ENCODE measurements at regions not wholly inside any gene's neighbourhood (a gene's known extent, or its start where the extent isn't known, plus 50 kb on each side); places are given as distances from the start of the nearest gene placed in this dataset.
"Not testable (repeated sequence)": the region's sequence is repeated elsewhere in the genome, so short reads cannot be mapped to it uniquely, and the experiment has no call there.

DNA sequence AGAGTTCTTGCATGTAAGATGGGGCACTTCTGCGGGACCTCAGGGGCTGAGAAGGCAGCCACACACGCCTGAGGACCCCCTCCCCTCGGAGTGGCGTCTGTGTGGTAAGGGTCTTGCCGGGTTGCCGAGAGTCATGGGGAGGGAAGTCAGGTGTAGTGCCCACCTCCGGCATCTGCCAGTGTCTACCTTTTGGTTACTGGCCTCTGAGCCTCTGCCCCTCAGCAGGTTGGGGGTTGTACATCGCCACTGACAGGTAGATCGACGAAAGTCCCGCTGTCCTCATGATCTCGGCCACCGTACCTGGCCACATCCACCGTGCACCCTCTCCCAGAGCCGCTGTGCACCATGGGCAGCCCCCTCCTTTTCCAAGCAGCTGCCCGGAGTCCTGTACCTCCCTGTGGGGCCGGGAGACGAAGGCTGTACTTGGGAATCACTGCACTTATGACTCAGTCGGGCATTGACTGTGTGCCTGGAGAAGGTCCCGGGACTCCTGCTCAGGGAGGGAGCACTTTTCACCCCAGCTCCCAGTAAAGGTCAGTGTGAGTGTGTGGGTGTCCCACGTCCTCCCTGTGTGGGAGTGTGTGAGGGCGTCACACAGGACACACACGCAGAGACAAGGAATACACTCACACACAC, 332.4 kb upstream of the MYT1L start:
- DNase-seq (ENCODE audit: low read depth in 2 of 2): no peak

DNA sequence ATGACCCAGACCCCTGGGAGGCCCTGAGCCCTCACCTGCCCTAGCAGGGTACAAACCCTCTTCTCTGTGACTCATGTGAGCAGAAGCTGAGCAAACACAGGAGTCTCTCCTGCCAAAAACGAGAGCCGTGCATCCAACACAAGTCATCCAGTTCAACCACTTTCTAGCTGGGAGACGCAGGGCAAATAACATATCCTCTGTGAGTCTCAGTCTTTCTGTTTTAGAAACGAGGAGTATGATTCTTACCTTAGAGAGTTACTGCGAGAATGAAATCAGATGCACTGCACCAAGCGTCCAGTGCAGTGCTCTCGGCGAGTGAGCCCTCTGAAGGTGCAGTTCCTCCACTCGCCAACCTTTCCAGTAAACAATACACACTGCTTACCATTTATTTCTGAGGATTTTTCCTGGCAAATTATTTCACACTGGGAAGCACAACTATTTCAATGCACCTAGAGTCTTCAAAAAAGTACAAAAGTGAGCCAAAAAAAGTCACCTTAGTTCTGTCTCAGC, 331.8 kb upstream of the MYT1L start:
- DNase-seq (ENCODE audit: low read depth in 2 of 2): no peak

DNA sequence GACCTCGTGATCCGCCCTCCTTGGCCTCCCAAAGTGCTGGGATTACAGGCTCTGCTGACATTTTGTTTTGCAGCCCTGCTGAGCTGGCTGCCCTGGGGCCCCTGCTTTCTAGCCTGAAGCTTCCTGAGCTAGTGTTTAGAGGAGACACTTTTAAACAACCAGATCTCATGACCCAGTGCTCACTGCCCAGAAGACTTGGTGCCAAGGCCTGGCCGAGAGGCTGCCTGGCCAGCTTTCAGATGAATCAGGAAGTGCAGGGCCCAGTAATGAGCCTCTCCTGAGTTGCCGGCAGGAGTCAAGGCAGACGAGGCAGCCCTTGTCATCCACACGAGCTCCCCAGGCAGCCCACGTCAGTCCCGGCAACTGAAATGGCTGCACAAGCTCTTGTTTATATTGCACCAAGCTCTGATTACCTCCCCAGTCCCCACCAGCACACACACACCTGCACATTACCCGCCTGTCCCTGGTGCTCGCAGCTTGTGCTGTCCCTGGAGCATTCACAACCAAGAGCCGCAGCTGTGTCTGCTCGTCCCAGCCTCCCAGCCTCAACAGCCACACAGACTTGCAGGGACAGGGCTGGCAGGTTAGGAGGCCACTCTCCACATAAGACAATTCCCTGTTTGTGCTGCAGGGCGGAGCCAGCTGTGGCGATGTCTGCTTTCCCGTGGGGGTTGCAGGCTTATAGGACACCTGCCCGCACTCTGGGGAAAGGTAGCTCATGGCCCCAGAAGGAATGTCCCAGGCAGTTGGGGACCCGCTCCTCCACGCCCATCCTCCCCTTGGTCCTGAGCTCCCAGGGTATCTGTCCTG, 331.2 kb upstream of the MYT1L start:
- no peak for DNase-seq (ENCODE audit: low read depth in 2 of 2)

DNA sequence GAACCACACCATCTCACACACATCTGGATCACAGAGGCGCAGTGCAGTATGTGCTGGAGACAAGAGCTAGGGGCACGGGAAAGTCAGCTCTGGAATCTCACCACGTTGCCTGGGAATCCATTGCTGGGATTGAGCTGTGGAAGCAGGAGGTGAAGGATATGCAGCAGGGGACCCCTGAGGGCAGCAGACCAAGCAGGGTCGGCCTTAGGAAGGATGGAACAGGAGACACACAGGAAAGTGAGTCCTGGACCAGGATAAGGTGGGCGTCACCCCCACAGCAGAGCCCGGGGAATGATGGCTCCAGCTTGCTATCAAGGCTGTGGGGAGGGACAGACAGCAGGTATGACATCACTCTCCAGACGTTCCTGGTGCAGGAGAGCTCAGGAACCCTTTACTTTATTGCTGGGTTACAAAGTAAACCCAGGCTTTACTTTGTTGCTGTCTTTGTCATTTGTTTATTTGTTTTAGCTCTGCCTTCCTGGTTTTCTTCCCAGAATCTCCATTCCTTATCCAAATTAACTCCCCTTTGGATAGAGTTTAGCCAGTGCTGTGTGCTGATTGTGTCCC, 329.8 kb upstream of the MYT1L start:
- no peak for DNase-seq (ENCODE audit: low read depth in 2 of 2)

DNA sequence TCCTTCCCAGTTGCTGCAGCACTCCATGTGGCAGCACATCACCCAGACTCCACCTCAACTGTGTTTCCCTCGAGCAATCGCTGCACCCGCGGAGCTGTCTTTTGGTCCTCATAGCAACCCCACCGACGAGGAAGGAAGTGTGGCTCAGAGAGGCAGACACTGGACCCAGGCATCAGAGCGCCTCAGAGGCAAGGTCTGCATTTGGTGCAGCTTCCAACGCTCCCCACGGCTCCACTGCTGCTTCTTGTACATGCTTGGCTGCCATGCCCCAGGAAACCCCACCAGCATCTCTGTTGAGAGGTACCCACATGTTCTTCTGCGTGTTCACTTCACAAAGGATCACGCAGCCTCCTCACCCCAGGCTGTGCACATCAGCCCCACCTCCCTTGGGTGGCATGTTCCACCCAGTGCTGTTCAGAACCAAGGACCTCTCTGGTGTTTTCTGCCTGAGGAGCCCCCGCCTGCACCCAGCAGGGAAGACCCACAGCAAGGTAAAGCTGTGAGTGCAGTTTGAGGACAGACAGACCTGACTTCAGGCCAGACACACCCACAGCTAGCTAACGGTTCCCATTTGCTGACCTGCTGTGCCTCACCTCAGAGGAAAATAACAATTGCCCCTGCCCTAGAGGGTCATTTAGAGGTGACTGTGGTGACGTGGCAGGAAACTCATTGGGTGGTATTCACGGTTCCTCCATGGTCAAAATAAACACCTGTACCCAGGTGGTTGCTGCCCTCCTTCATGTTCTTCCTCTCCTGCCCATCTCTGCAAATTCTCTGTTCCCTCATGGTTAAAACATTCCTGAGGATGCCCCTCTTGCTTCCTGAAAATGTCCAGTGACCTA, 326.3 kb upstream of the MYT1L start:
- no peak for DNase-seq (ENCODE audit: low read depth in 2 of 2)

DNA sequence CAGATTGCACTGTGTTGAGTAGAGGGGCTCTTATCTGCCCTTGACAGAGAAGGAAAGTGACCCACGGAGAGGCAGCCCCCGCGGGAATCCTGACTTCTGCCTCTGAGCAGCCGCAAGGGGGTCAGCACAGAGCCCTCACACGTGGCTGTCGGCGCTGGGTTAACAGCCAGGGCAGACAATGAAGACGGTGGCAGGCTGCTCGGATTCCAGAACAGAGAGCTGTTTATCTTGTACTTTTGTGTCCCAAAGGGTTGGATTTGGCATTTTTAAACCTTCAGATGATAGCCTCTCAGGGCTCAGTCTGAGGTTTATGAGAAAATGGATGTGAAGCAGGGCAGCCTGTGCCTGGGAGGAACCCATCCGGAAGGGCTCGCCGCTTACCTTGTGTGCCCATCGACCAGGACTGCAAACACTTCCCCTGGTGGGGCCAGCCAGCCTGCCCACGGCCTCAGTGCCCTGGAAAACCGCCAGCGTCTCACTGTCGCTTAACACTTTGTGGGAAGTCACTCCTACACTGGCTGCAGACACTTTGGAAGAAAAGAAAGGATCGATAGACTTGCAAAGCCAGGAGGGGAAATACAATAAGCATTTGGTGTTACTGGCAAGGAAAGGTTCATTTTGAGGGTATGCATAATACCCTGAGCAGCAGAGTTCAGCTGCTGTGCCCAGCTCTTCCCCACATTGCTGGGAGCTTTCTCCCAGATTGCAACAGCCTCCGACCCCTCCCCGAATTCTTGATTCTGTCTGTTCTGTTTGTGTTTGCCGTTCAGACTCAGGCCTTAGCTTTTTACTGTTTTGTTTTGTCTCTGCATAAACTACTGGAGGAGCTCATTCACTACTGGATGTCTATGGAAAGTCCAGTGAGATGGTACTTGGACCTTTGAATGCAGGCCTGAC, 325.3 kb upstream of the MYT1L start:
- DNase-seq (ENCODE audit: low read depth in 2 of 2): no peak

DNA sequence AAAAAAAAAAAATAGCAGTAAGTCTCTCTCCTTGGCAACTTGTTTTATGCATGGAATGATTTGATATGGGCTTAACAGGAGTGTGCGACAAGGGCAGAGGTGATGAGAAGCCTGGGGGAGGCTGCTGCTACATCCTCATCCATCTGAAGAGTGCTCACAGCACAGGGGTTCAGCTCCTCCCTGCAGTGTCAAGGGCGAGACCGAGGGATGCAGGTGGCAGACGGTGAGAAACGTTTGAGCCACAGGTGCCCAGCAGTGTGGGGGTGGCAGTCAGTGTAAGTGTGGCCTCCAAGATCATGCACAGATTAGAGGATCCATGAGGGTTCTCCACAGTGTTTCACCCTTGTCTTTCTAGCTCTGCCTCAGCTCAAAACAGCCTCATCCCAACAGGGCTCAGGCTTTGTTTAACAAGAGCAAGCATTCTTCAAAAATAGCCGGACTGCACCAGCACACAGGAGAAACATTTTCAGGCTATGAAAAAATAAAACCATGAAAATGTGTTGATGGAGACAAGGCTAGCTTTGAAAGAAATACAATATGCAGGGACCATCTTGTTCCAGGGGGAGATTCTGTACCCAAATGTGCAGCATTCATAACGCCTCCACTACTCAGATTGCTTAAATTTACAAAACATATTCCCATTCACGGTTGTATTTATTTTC, 324.5 kb upstream of the MYT1L start:
- no peak for DNase-seq (ENCODE audit: low read depth in 2 of 2)

DNA sequence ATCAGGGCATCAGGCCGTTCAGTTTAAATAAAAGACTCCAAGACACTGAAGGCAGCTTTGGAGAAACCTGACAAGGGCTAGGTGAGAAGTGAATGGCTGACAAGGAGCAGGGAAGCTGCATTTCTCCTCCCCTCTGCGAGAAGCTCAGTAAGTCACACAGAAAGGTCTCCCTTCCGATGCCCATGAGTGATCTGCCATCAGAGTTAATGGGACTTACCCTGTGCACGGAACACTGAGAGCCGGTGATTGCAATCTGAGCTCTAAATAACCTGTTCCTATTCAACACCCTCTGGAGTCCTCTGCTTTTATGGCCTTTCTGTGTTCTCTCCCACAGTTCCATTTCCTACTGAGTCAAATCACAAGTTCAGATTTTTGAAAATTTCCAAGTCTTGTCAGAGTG, 322.2 kb upstream of the MYT1L start:
- no peak for DNase-seq (ENCODE audit: low read depth in 2 of 2)

DNA sequence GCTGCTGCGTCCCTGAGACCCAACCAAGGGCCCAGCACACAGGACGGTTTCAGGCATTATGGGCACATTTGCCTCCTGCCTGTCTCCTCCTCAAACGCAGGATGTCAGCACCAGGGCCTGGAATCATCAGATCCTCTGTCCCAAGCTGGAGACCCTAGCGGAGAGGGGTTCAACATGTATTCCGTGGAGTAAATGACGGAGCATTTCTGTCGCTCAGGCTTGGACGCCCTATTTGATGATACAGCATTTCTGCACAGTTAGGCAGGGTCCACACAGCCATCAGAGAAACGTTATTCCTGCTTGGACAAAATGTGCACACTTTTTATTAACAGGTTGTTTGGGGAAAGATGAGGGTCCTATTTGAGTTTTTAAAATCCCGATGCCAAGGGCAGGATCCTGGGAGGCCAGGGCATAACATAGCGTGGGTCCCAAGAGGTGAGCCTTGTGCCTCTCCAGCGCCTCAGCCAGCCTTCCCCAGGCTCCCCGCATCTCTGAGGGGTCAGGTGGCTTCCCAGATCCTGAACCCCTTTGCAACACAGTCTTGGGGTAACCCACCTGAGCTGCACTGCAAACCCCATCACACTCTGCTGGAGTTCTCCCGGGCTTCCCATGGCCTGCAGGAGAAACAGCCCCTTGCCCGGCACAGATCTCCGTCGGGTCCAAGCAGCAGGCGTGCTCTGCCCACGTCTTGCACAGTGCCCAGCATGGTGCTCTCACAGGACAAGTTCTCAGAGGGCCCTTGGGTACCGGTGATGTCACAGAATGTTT, 319.7 kb upstream of the MYT1L start:
- no peak for DNase-seq (ENCODE audit: low read depth in 2 of 2)

DNA sequence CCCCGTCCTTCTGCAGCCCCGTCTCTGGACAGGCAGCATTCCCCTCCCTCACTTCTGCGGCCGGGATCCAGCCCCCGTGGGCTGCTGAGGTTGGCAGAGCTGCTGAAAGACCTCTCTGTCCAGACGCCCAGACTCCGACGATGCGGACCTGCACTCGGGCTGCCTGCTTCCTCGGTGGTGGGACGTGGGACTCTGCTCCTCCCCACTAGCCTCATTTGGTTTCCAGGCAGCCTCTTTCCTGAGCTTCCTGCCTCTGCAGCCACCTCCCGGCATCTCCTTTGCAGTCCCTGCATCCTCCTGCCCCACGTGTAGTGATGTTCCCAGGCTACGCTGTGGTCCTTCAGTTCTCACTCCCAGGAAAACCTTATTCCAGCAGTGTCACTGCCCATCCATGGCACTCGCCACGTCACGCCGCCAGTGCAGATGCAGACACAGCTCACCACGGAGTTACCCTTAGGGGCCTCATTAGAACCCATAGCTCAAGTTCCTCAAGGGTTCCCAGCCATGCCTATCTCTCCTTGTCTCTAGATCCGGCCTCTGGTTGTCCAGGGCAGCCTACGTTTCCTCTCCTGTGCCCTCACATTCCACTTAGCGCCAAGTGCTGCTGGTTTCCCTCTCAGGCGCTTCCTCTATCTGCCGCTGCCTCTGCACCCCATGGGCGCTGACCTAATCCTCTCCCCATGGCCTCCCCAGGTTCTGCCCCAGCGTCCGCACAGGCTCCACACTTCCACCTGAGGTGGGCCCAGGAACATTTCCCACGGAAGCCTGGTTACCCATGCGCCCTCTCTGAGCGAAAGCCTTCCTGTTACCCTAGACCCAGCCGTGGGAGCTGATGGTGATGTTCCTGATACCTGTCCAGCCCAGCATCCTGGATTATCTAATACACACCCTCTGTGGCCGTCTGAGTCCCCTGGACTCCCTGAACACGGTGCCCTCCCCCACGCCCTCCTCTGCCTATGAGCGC, 318.3 kb upstream of the MYT1L start:
- no peak for DNase-seq (ENCODE audit: low read depth in 2 of 2)

DNA sequence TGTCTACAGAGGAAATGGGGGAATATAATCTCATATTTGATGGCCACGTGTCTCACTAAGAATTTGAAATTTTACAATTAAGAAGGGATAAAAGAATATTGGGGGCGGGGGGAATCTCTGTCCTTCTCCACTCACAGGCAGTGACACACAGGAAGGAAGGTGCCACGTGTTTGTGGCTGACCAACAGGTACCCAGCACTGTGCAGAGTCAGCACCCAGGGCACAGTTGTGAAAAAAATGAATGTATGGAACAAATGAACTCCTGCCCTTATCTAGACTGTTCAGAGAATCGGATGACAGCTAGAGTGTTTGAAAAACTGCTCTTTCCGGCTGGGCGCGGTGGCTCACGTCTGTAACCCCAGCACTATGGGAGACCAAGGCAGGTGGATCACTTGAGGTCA, 317.0 kb upstream of the MYT1L start:
- no peak for DNase-seq (ENCODE audit: low read depth in 2 of 2)

DNA sequence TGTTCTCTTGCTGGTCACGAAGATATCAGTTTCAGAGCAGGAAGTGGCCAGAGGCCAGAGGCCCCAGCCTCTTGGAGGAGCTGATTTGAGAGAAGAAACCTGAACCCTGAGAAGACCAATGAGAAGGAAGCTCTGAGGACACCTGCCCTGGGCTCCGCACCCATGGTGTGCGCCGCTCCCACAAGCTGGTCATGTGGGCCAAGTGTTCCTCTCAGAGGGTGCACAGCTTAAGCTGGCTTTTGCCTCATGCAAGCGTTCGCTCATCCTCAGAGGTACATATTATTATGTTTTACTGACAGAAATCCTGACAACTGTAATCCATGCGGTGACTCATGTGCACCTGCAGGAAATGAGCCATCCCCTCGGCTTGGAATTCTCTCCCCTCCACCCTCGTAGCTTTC, 316.1 kb upstream of the MYT1L start:
- no peak for DNase-seq (ENCODE audit: low read depth in 2 of 2)

DNA sequence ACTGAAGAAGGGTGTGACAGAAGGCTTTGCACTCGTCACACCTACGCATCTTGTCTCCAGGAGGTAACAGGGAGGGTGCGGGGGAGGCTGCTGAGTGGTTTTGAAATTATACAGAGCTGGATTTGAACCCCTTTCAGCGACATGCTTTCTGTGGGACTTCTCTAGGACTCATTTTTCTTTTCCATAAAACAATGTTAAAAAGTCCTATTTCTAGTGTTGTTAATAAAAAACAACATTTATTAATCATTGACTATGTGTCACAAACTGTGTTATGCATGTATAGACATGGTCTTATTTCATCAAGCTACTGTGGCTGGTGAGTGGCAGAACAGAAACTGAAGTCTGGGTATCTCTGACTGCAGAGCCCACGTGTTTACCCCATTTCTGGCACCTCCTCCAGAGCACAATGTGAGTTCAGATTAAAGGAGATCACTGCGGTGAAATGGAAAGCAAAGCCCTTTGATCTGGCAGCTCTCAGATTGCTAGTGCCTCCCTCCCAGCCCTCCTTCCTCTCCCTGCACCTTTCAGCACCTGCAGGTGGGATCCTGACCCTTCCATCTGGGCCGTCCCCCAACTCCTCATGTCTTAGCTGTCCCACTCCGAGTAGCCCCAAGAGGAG, 315.5 kb upstream of the MYT1L start:
- DNase-seq (ENCODE audit: low read depth in 2 of 2): peak in 1 of 2 donors; percentile 5

DNA sequence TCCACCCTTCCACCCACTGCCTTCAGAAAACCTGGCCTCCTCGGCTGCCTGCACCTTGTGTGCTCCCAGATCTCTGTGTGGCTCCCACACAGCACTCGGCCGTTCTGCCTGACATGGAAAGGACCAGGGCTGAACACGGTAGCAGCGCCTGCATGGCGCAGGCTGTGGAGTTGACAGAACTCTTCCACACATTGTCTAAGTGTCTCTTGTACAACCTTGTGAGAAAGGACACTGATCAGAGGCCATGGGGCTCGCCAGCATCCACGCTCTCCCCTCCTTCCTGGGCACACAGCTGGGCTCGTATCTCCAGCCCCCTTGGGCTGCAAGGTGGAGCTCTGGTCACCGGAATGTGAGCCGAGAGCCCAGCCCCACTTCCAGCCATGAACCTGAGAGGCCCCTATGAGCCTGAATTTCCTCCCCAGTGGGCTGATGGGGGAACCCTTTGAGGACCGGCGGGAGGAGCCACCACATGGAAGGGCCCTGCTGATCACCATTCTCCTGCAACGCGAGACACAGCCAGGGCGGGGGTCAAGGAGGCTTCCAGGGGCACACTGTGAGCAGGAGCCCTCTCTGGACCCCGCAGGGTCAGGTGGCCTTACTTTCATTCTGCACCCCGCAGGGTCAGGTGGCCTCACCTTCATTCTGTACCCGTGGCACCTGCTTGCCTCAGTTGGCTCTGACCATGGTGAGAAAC, 314.2 kb upstream of the MYT1L start:
- no peak for DNase-seq (ENCODE audit: low read depth in 2 of 2)

DNA sequence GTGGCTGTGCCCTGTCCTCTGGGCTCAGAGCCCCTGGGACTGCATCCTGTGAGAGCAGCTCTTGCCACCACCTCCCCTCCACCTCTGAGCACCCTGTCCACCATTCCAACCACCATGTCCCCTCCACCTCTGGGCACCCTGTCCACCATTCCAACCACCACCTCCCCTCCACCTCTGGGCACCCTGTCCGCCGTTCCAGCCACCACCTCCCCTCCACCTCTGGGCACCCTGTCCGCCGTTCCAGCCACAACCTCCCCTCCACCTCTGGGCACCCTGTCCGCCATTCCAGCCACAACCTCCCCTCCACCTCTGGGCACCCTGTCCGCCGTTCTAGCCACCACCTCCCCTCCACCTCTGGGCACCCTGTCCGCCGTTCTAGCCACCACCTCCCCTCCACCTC, 313.7 kb upstream of the MYT1L start:
- not testable (repeated sequence) for DNase-seq (ENCODE audit: low read depth in 2 of 2)

DNA sequence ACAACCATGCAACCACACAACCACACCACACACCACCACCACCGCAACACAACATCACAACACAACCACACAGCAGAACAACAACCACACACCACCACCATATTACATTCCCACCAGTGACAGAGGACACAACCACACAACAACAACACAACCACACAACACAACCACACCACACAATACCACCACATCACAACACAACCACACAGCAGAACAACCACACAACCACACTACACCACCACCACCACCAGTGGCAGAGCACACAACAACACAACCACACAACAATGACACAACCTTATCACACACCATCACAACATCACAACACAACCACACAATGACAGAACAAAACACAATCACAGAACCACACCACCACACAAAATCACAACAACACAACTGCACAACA, 313.0 kb upstream of the MYT1L start:
- no peak for DNase-seq (ENCODE audit: low read depth in 2 of 2)
